K562 (cell line): ENCODE measurements at regions not wholly inside any gene's neighbourhood (a gene's known extent, or its start where the extent isn't known, plus 50 kb on each side); places are given as distances from the start of the nearest gene placed in this dataset.

ENCODE experiments used
- BRD4 ChIP-seq: fragments of 200-600 bp; sonication (generic); IDR thresholded peaks from 2 replicates; pipeline ENCODE4 v1.6.1; 2017; ENCODE audit warnings: inconsistent platforms
- CTCF ChIP-seq, 3 experiments: IDR thresholded peaks in 2 of 3; conservative IDR thresholded peaks in 1 of 3; 2 replicates each; pipeline ENCODE4 v1.5.1; 2011 to 2012; ENCODE audit warnings: low read length in 3 of 3, mild to moderate bottlenecking in 3 of 3, control low read depth in 2 of 3, improper control_type of control experiment in 1 of 3, inconsistent platforms in 1 of 3, low read depth in 1 of 3, mixed read lengths in 1 of 3, moderate library complexity in 1 of 3; ENCODE audit not compliant: insufficient read depth in 2 of 3
- CXXC5 ChIP-seq: fragments of 250-450 bp; sonication (Bioruptor Pico); IDR thresholded peaks from 2 replicates; pipeline ENCODE4 v1.8.0; 2022; ENCODE audit warnings: inconsistent platforms, mild to moderate bottlenecking, moderate library complexity
- EZH2 ChIP-seq: IDR thresholded peaks from 2 replicates; pipeline ENCODE4 v1.6.1; 2012; ENCODE audit warnings: low read depth, mild to moderate bottlenecking, inconsistent platforms, low read length, borderline replicate concordance
- FUS ChIP-seq: fragments of 200-400 bp; formaldehyde crosslinking; optimal IDR thresholded peaks from 2 replicates; pipeline ENCODE3; 2017; ENCODE audit warnings: low read depth, low read length
- JUN ChIP-seq, 2 experiments: sonication (generic) in 1 of 2; formaldehyde crosslinking in 1 of 2; IDR thresholded peaks; 2 replicates each; pipeline versions ENCODE4 v1.6.1 to v1.8.0; 2012 to 2022; ENCODE audit warnings: borderline replicate concordance in 2 of 2, mild to moderate bottlenecking in 2 of 2, improper control_type of control experiment in 1 of 2, low read depth in 1 of 2, low read length in 1 of 2, missing genetic modification reagents in 1 of 2
- MYC ChIP-seq, 2 experiments: fragments of 250-450 bp in 1 of 2; sonication (Bioruptor Pico) in 1 of 2; IDR thresholded peaks; 2 replicates each; pipeline versions ENCODE4 v1.5.1 to v1.6.1; 2012 to 2021; ENCODE audit warnings: low read depth in 2 of 2, borderline replicate concordance in 1 of 2, improper control_type of control experiment in 1 of 2, low read length in 1 of 2, mild to moderate bottlenecking in 1 of 2, moderate library complexity in 1 of 2
- NFIC ChIP-seq: fragments of 450-650 bp; IDR thresholded peaks from 2 replicates; pipeline ENCODE4 v1.6.1; 2017; ENCODE audit warnings: mild to moderate bottlenecking, inconsistent platforms
- POLR2AphosphoS5 ChIP-seq: IDR thresholded peaks from 2 replicates; pipeline ENCODE4 v1.6.1; 2011; ENCODE audit warnings: mild to moderate bottlenecking, low read depth, low read length, moderate library complexity; ENCODE audit not compliant: control insufficient read depth, insufficient read depth
- RAD21 ChIP-seq, 2 experiments: fragments of 250-450 bp in 1 of 2; fragments of 450-650 bp in 1 of 2; sonication (Bioruptor Pico) in 1 of 2; formaldehyde crosslinking in 1 of 2; IDR thresholded peaks in 1 of 2; conservative IDR thresholded peaks in 1 of 2; 2 replicates each; pipeline versions ENCODE4 v1.4.0 to v1.8.0; 2020 to 2022; ENCODE audit warnings: mild to moderate bottlenecking in 2 of 2, moderate library complexity in 1 of 2
- TAF7 ChIP-seq: fragments of 450-650 bp; IDR thresholded peaks from 2 replicates; pipeline ENCODE4 v1.6.1; 2016; ENCODE audit warnings: missing genetic modification characterization, missing compliant biosample characterization
- ZNF146 ChIP-seq: IDR thresholded peaks from one replicate; pipeline ENCODE4 v1.6.1; 2018; ENCODE audit warnings: missing compliant biosample characterization; ENCODE audit not compliant: unreplicated experiment
- ZNF740 ChIP-seq, 3 experiments: fragments of 200-800 bp in 1 of 3; sonication (Bioruptor generic) in 1 of 3; sonication (generic) in 1 of 3; formaldehyde crosslinking in 1 of 3; IDR thresholded peaks; 2 replicates each; pipeline versions ENCODE4 v1.6.1 to v1.8.0; 2016 to 2022; ENCODE audit warnings: mild to moderate bottlenecking in 2 of 3, missing compliant biosample characterization in 2 of 3, missing genetic modification characterization in 2 of 3, missing genetic modification reagents in 1 of 3

GRCh38 chr1:106194206-106194605 is 862.3 kb upstream of the PRMT6 start:
- TF ChIP-seq ZNF146 (CRISPR knock-in tag): no peak
- TF ChIP-seq CTCF (IDR thresholded peaks at IDR 0.05 in 2 of 3, conservative IDR thresholded peaks at IDR 0.05 in 1 of 3; ENCODE audit: insufficient read depth in 2 of 3, low read depth in 1 of 3, low read length in 3 of 3): no peak
- TF ChIP-seq BRD4: no peak
- TF ChIP-seq RAD21 (CRISPR knock-in tag; conservative IDR thresholded peaks at IDR 0.05 in 1 of 2, IDR thresholded peaks at IDR 0.05 in 1 of 2): no peak
- no peak for TF ChIP-seq FUS
- no peak for TF ChIP-seq EZH2
- TF ChIP-seq CXXC5: no peak
- TF ChIP-seq JUN (IDR thresholded peaks at IDR 0.05; ENCODE audit: borderline replicate concordance, low read depth, low read length): no peak
- TF ChIP-seq JUN (CRISPR knock-in tag; IDR thresholded peaks at IDR 0.05; ENCODE audit: borderline replicate concordance): no peak
- no peak for TF ChIP-seq ZNF740 (CRISPR knock-in tag; IDR thresholded peaks at IDR 0.05)
- TF ChIP-seq ZNF740 (tag; IDR thresholded peaks at IDR 0.05): no peak
- no peak for TF ChIP-seq MYC (IDR thresholded peaks at IDR 0.05; ENCODE audit: low read depth, low read length)
- TF ChIP-seq MYC (CRISPR knock-in tag; IDR thresholded peaks at IDR 0.05; ENCODE audit: borderline replicate concordance, low read depth): no peak
- no peak for TF ChIP-seq TAF7 (tag)
- TF ChIP-seq POLR2AphosphoS5: no peak
- TF ChIP-seq NFIC: no peak
